Neural cell (in vitro differentiated cells): ENCODE measurements at regions not wholly inside any gene's neighbourhood (a gene's known extent, or its start where the extent isn't known, plus 50 kb on each side); places are given as distances from the start of the nearest gene placed in this dataset.
"Not testable (repeated sequence)": the region's sequence is repeated elsewhere in the genome, so short reads cannot be mapped to it uniquely, and the experiment has no call there.

ENCODE experiments used
- H2AFZ ChIP-seq: fragments of 200-600, 300-800 bp; sonication (generic), shearing (Covaris generic); 2 replicates; pipeline ENCODE4 v1.6.0; 2014; ENCODE audit warnings: low read depth, mild to moderate bottlenecking, antibody characterized with exemption, low read length, moderate library complexity
- H3F3A ChIP-seq: fragments of 200-600 bp; shearing (Covaris generic); 2 replicates; pipeline ENCODE4 v1.6.1; 2016; ENCODE audit warnings: mild to moderate bottlenecking, moderate library complexity, mixed read lengths, antibody characterized with exemption, low read length; ENCODE audit not compliant: insufficient read depth, poor library complexity, severe bottlenecking
- H3K27ac ChIP-seq: fragments of 200-600, 300-800 bp; sonication (generic), shearing (Covaris generic); 2 replicates; pipeline ENCODE4 v1.5.1; 2014; ENCODE audit warnings: mild to moderate bottlenecking, low read length, moderate library complexity
- H3K27me3 ChIP-seq: fragments of 300-800, 200-600 bp; sonication (generic), shearing (Covaris generic); 2 replicates; pipeline ENCODE4 v1.6.0; 2014; ENCODE audit warnings: mild to moderate bottlenecking, low read depth, low read length, moderate library complexity; ENCODE audit not compliant: insufficient read depth
- H3K36me3 ChIP-seq: fragments of 300-800, 200-600 bp; sonication (generic), shearing (Covaris generic); 2 replicates; pipeline ENCODE4 v1.5.1; 2014; ENCODE audit warnings: mild to moderate bottlenecking, antibody characterized with exemption, low read length, moderate library complexity; ENCODE audit not compliant: insufficient read depth
- H3K4me2 ChIP-seq: fragments of 300-800, 200-600 bp; sonication (generic), shearing (Covaris generic); 2 replicates; pipeline ENCODE4 v1.6.0; 2014; ENCODE audit warnings: mild to moderate bottlenecking, low read length
- H3K4me3 ChIP-seq: fragments of 300-800, 200-600 bp; sonication (generic), shearing (Covaris generic); 2 replicates; pipeline ENCODE4 v1.5.1; 2014; ENCODE audit warnings: mild to moderate bottlenecking, low read length, moderate library complexity
- H3K79me2 ChIP-seq: fragments of 200-600 bp; shearing (Covaris generic); replicated peaks from 2 replicates; pipeline ENCODE4 v1.6.0; 2014; ENCODE audit warnings: mild to moderate bottlenecking, low read length, moderate library complexity; ENCODE audit not compliant: insufficient read depth
- H3K9ac ChIP-seq: fragments of 300-800, 200-600 bp; sonication (generic), shearing (Covaris generic); 2 replicates; pipeline ENCODE4 v1.6.1; 2016; ENCODE audit warnings: mild to moderate bottlenecking, low read length, mixed read lengths
- H3K9me2 ChIP-seq: fragments of 200-600 bp; shearing (Covaris generic); 2 replicates; pipeline ENCODE4 v1.6.1; 2016; ENCODE audit warnings: mild to moderate bottlenecking, low read length, mixed read lengths; ENCODE audit not compliant: insufficient read depth
- H3K9me3 ChIP-seq: fragments of 200-600, 300-800 bp; sonication (generic), shearing (Covaris generic); 2 replicates; pipeline ENCODE4 v1.6.1; 2016; ENCODE audit warnings: mild to moderate bottlenecking, mixed run types, low read length, moderate library complexity, mixed read lengths
- H4K20me1 ChIP-seq: fragments of 200-600 bp; shearing (Covaris generic); 2 replicates; pipeline ENCODE4 v1.6.1; 2016; ENCODE audit warnings: mild to moderate bottlenecking, mixed run types; ENCODE audit not compliant: insufficient read depth
- EP300 ChIP-seq: fragments of 450-650 bp; conservative IDR thresholded peaks from 2 replicates; pipeline ENCODE4 v1.6.1; 2014; ENCODE audit warnings: antibody characterized with exemption, mild to moderate bottlenecking, moderate library complexity; ENCODE audit not compliant: poor library complexity, severe bottlenecking
- EZH2 ChIP-seq: fragments of 200-600, 300-800 bp; shearing (Covaris generic), sonication (generic); IDR thresholded peaks from 2 replicates; pipeline ENCODE4 v1.6.1; 2014; ENCODE audit warnings: antibody characterized with exemption, low read length, borderline replicate concordance, mild to moderate bottlenecking; ENCODE audit not compliant: insufficient read depth, poor library complexity, severe bottlenecking
- MXI1 ChIP-seq: fragments of 450-650 bp; conservative IDR thresholded peaks from 2 replicates; pipeline ENCODE4 v1.6.1; 2014; ENCODE audit warnings: antibody characterized with exemption, mild to moderate bottlenecking; ENCODE audit not compliant: poor library complexity, severe bottlenecking
- POLR2AphosphoS5 ChIP-seq: IDR thresholded peaks from 2 replicates; pipeline ENCODE4 v1.6.1; 2012
- RAD21 ChIP-seq: fragments of 450-650 bp; conservative IDR thresholded peaks from 2 replicates; pipeline ENCODE4 v1.6.1; 2014; ENCODE audit warnings: antibody characterized with exemption, mild to moderate bottlenecking, moderate library complexity
- SMC3 ChIP-seq: fragments of 450-650 bp; conservative IDR thresholded peaks from 2 replicates; pipeline ENCODE4 v1.6.1; 2014; ENCODE audit warnings: antibody characterized with exemption, mild to moderate bottlenecking, moderate library complexity; ENCODE audit not compliant: poor library complexity
- TAF1 ChIP-seq: IDR thresholded peaks from 2 replicates; pipeline ENCODE4 v1.6.1; 2012; ENCODE audit warnings: low read depth
- TF ChIP-seq, protein P1 (sequence below): IDR thresholded peaks from 2 replicates; pipeline ENCODE4 v1.6.1; 2012; ENCODE audit warnings: borderline replicate concordance
- TF ChIP-seq, protein P2 (sequence below): fragments of 450-650 bp; IDR thresholded peaks from 2 replicates; pipeline ENCODE4 v1.5.1; 2014; ENCODE audit warnings: antibody characterized with exemption, mild to moderate bottlenecking, moderate library complexity; ENCODE audit not compliant: poor library complexity, severe bottlenecking

DNA sequence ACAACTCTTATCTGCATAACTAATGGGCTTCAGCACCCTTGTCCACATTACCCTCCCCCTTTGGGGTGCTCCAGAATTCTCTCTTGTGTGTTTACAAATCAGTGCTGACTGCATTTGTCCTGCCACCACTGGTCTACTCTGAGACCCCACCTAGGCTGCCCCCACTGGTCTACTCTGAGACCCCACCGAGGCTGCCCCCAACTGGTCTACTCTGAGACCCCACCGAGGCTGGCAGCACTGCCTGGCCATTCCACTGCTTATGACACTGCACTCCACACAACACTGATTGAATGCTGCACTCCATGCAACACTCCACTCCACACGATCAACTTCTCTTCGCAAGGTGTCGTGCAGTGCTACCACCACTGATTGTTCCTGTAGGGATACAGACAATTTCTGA lies 1459.2 kb upstream of the SLC10A2 start:
- Histone ChIP-seq H4K20me1 (no peaks in the 10 kb centered on the region), H3K27ac (no peak overlapping the region), H3K79me2 (no peaks in the 10 kb centered on the region), H3K9me3 (no peaks in the 10 kb centered on the region), H3K9me2 (no peaks in the 10 kb centered on the region), H3K4me3 (no peak overlapping the region), H3K36me3 (no peaks in the 10 kb centered on the region), H3K27me3 (no peaks in the 10 kb centered on the region), H2AFZ (no peak overlapping the region), H3K9ac (no peak overlapping the region), H3F3A (no peaks in the 10 kb centered on the region), H3K4me2 (no peak overlapping the region)
- TF ChIP-seq, protein P1, sequence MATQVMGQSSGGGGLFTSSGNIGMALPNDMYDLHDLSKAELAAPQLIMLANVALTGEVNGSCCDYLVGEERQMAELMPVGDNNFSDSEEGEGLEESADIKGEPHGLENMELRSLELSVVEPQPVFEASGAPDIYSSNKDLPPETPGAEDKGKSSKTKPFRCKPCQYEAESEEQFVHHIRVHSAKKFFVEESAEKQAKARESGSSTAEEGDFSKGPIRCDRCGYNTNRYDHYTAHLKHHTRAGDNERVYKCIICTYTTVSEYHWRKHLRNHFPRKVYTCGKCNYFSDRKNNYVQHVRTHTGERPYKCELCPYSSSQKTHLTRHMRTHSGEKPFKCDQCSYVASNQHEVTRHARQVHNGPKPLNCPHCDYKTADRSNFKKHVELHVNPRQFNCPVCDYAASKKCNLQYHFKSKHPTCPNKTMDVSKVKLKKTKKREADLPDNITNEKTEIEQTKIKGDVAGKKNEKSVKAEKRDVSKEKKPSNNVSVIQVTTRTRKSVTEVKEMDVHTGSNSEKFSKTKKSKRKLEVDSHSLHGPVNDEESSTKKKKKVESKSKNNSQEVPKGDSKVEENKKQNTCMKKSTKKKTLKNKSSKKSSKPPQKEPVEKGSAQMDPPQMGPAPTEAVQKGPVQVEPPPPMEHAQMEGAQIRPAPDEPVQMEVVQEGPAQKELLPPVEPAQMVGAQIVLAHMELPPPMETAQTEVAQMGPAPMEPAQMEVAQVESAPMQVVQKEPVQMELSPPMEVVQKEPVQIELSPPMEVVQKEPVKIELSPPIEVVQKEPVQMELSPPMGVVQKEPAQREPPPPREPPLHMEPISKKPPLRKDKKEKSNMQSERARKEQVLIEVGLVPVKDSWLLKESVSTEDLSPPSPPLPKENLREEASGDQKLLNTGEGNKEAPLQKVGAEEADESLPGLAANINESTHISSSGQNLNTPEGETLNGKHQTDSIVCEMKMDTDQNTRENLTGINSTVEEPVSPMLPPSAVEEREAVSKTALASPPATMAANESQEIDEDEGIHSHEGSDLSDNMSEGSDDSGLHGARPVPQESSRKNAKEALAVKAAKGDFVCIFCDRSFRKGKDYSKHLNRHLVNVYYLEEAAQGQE = no peak
- TF ChIP-seq, protein P2, sequence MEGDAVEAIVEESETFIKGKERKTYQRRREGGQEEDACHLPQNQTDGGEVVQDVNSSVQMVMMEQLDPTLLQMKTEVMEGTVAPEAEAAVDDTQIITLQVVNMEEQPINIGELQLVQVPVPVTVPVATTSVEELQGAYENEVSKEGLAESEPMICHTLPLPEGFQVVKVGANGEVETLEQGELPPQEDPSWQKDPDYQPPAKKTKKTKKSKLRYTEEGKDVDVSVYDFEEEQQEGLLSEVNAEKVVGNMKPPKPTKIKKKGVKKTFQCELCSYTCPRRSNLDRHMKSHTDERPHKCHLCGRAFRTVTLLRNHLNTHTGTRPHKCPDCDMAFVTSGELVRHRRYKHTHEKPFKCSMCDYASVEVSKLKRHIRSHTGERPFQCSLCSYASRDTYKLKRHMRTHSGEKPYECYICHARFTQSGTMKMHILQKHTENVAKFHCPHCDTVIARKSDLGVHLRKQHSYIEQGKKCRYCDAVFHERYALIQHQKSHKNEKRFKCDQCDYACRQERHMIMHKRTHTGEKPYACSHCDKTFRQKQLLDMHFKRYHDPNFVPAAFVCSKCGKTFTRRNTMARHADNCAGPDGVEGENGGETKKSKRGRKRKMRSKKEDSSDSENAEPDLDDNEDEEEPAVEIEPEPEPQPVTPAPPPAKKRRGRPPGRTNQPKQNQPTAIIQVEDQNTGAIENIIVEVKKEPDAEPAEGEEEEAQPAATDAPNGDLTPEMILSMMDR = no peak
- no peak for TF ChIP-seq SMC3
- no peak for TF ChIP-seq RAD21
- no peak for TF ChIP-seq MXI1
- TF ChIP-seq EP300 = no peak
- no peak for TF ChIP-seq TAF1
- TF ChIP-seq EZH2 = no peak
- TF ChIP-seq POLR2AphosphoS5 = no peak

DNA sequence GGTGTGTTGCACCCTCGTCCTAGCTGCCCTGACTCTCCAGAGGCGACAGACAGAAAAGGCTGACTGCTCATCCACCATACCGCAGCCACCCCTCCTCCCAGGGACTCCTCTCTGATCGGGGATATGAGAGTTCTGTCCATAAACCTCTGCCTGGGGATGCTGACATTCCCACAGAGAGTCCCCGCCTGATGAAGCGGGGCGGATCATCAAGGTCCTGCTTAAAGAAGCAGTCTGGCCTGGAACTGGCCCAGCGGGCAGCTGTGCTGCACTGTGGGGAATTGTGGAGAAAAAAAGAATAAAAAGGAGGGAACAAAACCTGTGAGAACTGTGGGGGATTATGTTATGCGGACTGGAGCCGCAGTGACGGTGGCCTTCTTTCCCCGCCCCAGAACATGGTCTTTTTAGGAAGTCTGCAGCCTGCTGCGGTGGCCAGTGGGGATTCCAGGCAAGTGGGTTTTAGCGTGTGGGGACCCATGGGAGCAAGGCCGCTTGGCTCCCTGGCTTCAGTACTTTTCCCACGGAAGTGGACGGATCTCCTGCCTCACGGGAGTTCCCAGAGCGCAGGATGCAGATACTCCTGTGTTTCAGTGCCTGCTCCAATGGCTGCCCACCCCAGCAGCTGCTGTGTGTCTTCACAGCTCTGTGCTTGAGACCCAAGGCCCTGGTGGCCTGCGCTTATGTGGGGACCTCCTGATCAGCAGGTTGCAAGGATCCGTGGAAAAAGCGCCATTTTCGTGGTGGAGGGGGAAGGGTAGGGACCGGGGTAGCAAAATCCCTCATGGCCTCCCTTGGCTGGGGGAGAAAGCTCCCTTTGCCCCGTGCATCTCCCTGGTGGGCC lies 1456.2 kb upstream of the SLC10A2 start:
- Histone ChIP-seq H3K79me2 (no peaks in the 10 kb centered on the region), H2AFZ (no peak overlapping the region), H3K9me2 (no peaks in the 10 kb centered on the region), H3K36me3 (no peaks in the 10 kb centered on the region), H3K9ac (no peak overlapping the region), H4K20me1 (no peaks in the 10 kb centered on the region), H3K9me3 (no peaks in the 10 kb centered on the region), H3K4me2 (no peak overlapping the region), H3K27ac (no peak overlapping the region), H3F3A (no peaks in the 10 kb centered on the region), H3K4me3 (no peak overlapping the region), H3K27me3 (no peaks in the 10 kb centered on the region)
- TF ChIP-seq EZH2 (no peak), RAD21 (no peak)

DNA sequence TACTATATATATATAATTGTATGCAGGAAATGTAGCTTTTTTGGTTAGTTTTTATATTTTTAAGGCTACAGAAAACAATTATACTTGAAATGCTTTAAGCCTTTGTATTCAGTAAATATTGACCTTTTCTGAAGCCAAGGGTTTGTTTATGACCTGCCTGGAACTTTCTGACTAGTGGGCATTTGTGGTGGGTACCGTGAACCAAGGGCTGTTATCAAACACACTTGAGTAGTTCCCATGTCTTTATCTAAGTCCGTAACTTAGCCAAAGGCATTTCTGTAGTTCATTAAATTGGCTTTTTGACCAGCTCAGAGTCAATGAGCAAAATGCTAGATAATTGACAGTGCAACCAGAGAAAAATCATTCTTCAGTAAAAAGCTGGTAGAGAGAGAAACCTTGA lies 1444.2 kb upstream of the SLC10A2 start:
- no peak overlapping the region for H3K4me3 ChIP-seq
- H3K27me3 ChIP-seq = no peaks in the 10 kb centered on the region
- H3K27ac ChIP-seq = no peak overlapping the region
- no peak overlapping the region for H3K9ac ChIP-seq
- no peaks in the 10 kb centered on the region for H3K9me2 ChIP-seq
- no peak overlapping the region for H3K4me2 ChIP-seq
- no peaks in the 10 kb centered on the region for H3K36me3 ChIP-seq
- H3F3A ChIP-seq = no peaks in the 10 kb centered on the region
- H4K20me1 ChIP-seq = no peaks in the 10 kb centered on the region
- no peak overlapping the region for H2AFZ ChIP-seq
- TF ChIP-seq MXI1 (no peak), RAD21 (no peak), SMC3 (no peak), EZH2 (no peak), TAF1 (no peak)
- TF ChIP-seq, protein P2 = no peak
- no peaks in the 10 kb centered on the region for H3K79me2 ChIP-seq
- H3K9me3 ChIP-seq = no peaks in the 10 kb centered on the region

DNA sequence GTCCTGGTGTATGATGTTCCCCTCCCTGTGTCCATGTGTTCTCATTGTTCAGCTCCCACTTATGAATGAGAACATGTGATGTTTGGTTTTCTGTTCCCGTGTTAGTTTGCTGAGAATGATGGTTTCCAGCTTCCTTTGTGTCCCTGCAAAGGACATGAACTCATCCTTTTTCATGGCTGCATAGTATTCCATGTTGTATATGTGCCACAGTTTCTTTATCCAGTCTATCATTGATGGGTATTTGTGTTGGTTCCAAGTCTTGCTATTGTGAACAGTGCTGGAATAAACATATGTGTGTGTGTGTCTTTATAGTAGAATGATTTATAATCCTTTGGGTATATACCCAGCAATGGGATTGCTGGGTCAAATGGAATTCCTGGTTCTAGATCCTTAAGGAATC lies 1427.3 kb upstream of the SLC10A2 start:
- H3K9me2 ChIP-seq, H3K4me2 ChIP-seq, H3K36me3 ChIP-seq, H3K27me3 ChIP-seq, H3K79me2 ChIP-seq, H3K4me3 ChIP-seq, H3F3A ChIP-seq, H3K9ac ChIP-seq, H2AFZ ChIP-seq, H3K27ac ChIP-seq, H3K9me3 ChIP-seq, H4K20me1 ChIP-seq: not testable (repeated sequence)
